ENCODE measurements at regions not wholly inside any gene's neighbourhood (a gene's known extent, or its start where the extent isn't known, plus 50 kb on each side); places are given as distances from the start of the nearest gene placed in this dataset.
"Not testable (repeated sequence)": the region's sequence is repeated elsewhere in the genome, so short reads cannot be mapped to it uniquely, and the experiment has no call there.

DNA sequence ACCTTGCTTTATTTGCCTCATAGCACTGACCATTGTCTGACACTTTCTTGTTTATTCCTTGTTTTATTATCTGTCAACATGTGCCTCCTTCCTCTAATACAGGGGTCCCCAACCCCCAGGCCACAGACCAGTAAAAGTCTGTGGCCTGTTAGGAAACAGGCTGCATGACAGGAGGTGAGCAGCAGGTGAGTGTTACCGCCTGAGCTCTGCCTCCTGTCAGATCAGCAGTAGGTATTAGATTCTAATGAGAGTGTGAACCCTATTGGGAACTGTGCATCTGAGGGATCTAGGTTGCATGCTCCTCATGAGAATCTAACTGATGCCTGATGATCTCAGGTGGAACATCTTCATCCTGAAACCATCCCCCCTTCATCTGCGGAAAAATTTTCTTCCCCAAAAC lies 228.0 kb downstream of the HINT1 start:
- intact Hi-C loops (cut with micrococcal nuclease): no loop called here
- DNase-seq (no peak), ATAC-seq (no peak)
- H3K4me1 ChIP-seq (ENCODE audit: control insufficient read depth, insufficient read depth, low read length): no peaks in the 10 kb centered on the region
- Mint-ChIP-seq H3K27ac (no peak overlapping the region), H3K4me3 (no peak overlapping the region), H3K9me3 (peaks cover 0 to 3% of the 10 kb centered on the region in 2 donors), H3K4me1 (no peaks in the 10 kb centered on the region), H3K27me3 (ENCODE audit: low read depth in 2 of 2) (peaks cover 0 to 2% of the 10 kb centered on the region in 2 donors), H3K36me3 (no peaks in the 10 kb centered on the region)
- no peak overlapping the region for H3K27ac ChIP-seq (ENCODE audit: low read length)
- no peaks in the 10 kb centered on the region for H3K36me3 ChIP-seq (ENCODE audit: control insufficient read depth, insufficient read depth, low read length)
- no peaks in the 10 kb centered on the region for H3K27me3 ChIP-seq (ENCODE audit: control insufficient read depth, insufficient read depth, low read length)
- H3K9me3 ChIP-seq (ENCODE audit: control insufficient read depth, insufficient read depth, low read length): no peaks in the 10 kb centered on the region
- no peak overlapping the region for H3K4me3 ChIP-seq (ENCODE audit: low read length)
- WGBS (ENCODE audit: insufficient coverage): 88% methylated on average over 1 of the region's 2 CpGs
- TF ChIP-seq, protein P1, sequence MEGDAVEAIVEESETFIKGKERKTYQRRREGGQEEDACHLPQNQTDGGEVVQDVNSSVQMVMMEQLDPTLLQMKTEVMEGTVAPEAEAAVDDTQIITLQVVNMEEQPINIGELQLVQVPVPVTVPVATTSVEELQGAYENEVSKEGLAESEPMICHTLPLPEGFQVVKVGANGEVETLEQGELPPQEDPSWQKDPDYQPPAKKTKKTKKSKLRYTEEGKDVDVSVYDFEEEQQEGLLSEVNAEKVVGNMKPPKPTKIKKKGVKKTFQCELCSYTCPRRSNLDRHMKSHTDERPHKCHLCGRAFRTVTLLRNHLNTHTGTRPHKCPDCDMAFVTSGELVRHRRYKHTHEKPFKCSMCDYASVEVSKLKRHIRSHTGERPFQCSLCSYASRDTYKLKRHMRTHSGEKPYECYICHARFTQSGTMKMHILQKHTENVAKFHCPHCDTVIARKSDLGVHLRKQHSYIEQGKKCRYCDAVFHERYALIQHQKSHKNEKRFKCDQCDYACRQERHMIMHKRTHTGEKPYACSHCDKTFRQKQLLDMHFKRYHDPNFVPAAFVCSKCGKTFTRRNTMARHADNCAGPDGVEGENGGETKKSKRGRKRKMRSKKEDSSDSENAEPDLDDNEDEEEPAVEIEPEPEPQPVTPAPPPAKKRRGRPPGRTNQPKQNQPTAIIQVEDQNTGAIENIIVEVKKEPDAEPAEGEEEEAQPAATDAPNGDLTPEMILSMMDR (IDR thresholded peaks at IDR 0.05): no peak

DNA sequence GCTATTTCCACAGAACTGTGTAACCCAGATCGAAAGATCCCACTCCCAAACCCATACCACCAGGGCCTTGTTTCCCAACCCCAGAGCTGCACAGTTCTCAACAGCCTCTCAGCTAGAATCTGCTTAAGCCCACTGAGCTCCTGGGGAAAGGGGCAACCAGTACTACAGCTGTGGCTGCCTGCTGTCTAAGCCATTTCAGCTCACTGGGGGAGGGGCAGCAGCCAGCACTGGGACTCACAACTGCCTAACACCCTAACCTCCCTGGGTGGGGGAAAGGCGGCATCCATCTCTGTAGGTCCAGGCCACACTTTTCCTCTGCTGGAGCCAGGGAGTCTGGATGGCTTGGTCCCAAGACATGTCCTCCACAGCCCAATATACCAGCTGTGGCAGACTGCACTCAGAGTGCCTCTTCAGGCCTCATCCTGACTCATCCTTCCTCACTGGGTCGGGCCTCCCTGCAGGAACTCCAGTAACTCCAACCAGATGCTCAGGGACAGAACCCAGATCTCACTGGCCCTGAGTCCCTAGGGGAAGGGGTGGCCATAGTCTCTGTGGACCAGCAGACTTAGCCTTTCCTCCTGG lies 241.4 kb downstream of the HINT1 start:
- H3K27me3 ChIP-seq (ENCODE audit: control insufficient read depth, insufficient read depth, low read length): no peaks in the 10 kb centered on the region
- no peaks in the 10 kb centered on the region for H3K36me3 ChIP-seq (ENCODE audit: control insufficient read depth, insufficient read depth, low read length)
- Mint-ChIP-seq H3K27me3 (ENCODE audit: low read depth in 2 of 2) (peaks cover 0 to 12% of the 10 kb centered on the region in 2 donors), H3K27ac (no peak overlapping the region), H3K36me3 (no peaks in the 10 kb centered on the region), H3K4me3 (no peak overlapping the region), H3K9me3 (peaks cover 2 to 3% of the 10 kb centered on the region in 2 donors), H3K4me1 (no peaks in the 10 kb centered on the region)
- 86% methylated on average over 3 of the region's 3 CpGs for whole genome bisulfite sequencing (ENCODE audit: insufficient coverage)
- H3K27ac ChIP-seq (ENCODE audit: low read length): no peak overlapping the region
- no peak for ATAC-seq
- no peak for DNase-seq
- no peaks in the 10 kb centered on the region for H3K9me3 ChIP-seq (ENCODE audit: control insufficient read depth, insufficient read depth, low read length)
- intact Hi-C loops (cut with micrococcal nuclease): no loop called here
- TF ChIP-seq, protein P1 (IDR thresholded peaks at IDR 0.05): no peak
- H3K4me1 ChIP-seq (ENCODE audit: control insufficient read depth, insufficient read depth, low read length): no peaks in the 10 kb centered on the region
- no peak overlapping the region for H3K4me3 ChIP-seq (ENCODE audit: low read length)

DNA sequence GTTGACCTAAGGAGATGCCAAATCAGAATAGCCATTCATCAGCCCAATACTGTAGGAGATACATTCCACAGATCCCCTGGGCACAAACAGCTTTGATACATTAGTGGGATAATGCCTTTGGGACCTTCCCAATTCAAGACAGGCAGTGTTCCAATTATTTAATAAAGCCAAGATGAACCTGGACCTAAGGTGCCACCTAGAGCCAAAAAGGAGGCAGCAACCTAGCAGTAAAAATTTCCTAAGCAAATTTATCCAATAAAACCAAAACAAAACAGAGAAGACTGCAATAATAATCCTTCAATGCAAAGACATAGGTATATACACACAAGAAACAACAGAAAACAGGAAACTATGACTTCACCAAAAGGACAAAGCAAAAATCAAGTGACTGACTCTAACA lies 253.0 kb downstream of the HINT1 start:
- no peaks in the 10 kb centered on the region for H3K27me3 ChIP-seq (ENCODE audit: control insufficient read depth, insufficient read depth, low read length)
- H3K4me1 ChIP-seq (ENCODE audit: control insufficient read depth, insufficient read depth, low read length): no peaks in the 10 kb centered on the region
- no peaks in the 10 kb centered on the region for H3K9me3 ChIP-seq (ENCODE audit: control insufficient read depth, insufficient read depth, low read length)
- ATAC-seq: no peak
- peaks cover 7 to 28% of the 10 kb centered on the region in 2 donors for H3K27me3 Mint-ChIP-seq (ENCODE audit: low read depth in 2 of 2)
- no peak overlapping the region for H3K4me3 ChIP-seq (ENCODE audit: low read length)
- DNase-seq: no peak
- no peaks in the 10 kb centered on the region for H3K9me3 Mint-ChIP-seq
- no peak overlapping the region for H3K27ac ChIP-seq (ENCODE audit: low read length)
- TF ChIP-seq, protein P1 (IDR thresholded peaks at IDR 0.05): no peak
- H3K27ac Mint-ChIP-seq: no peak overlapping the region
- H3K4me1 Mint-ChIP-seq: no peaks in the 10 kb centered on the region
- peaks cover 3% of the 10 kb centered on the region for H3K36me3 Mint-ChIP-seq
- no peak overlapping the region for H3K4me3 Mint-ChIP-seq
- intact Hi-C loops (cut with micrococcal nuclease): no loop called here
- H3K36me3 ChIP-seq (ENCODE audit: control insufficient read depth, insufficient read depth, low read length): no peaks in the 10 kb centered on the region

DNA sequence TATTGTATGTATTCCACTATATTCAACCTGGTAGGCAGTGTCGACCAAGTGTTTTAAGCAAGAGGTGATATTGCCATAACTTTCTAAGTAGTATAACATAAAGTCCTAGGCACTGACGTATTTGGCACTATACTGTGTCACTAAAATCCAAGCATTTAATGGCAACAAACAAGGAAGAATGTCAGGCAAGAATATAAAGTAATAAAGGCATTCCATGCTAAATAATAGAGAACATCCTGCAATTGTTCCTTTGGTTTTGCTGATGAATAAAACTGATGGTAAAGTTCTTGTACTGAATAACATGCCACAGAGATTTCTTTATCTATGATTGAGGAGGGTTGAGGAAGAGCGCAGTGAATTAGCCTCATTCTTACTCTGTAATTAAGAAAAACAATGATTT lies 256.9 kb downstream of the HINT1 start:
- H3K27me3 Mint-ChIP-seq (ENCODE audit: low read depth in 2 of 2): peaks cover 0 to 10% of the 10 kb centered on the region in 2 donors
- H3K27ac Mint-ChIP-seq: no peak overlapping the region
- H3K4me3 Mint-ChIP-seq: no peak overlapping the region
- no peaks in the 10 kb centered on the region for H3K27me3 ChIP-seq (ENCODE audit: control insufficient read depth, insufficient read depth, low read length)
- H3K36me3 Mint-ChIP-seq: no peaks in the 10 kb centered on the region
- H3K9me3 Mint-ChIP-seq: no peaks in the 10 kb centered on the region
- H3K4me1 Mint-ChIP-seq: no peaks in the 10 kb centered on the region
- no peak overlapping the region for H3K4me3 ChIP-seq (ENCODE audit: low read length)
- H3K4me1 ChIP-seq (ENCODE audit: control insufficient read depth, insufficient read depth, low read length): no peaks in the 10 kb centered on the region
- WGBS (ENCODE audit: insufficient coverage): no CpG with 5 or more reads among the region's 3 CpGs
- DNase-seq (no peak), ATAC-seq (no peak)
- no peak overlapping the region for H3K27ac ChIP-seq (ENCODE audit: low read length)
- no peaks in the 10 kb centered on the region for H3K9me3 ChIP-seq (ENCODE audit: control insufficient read depth, insufficient read depth, low read length)
- intact Hi-C loops (cut with micrococcal nuclease): no loop called here
- H3K36me3 ChIP-seq (ENCODE audit: control insufficient read depth, insufficient read depth, low read length): no peaks in the 10 kb centered on the region
- TF ChIP-seq, protein P1 (IDR thresholded peaks at IDR 0.05): no peak

DNA sequence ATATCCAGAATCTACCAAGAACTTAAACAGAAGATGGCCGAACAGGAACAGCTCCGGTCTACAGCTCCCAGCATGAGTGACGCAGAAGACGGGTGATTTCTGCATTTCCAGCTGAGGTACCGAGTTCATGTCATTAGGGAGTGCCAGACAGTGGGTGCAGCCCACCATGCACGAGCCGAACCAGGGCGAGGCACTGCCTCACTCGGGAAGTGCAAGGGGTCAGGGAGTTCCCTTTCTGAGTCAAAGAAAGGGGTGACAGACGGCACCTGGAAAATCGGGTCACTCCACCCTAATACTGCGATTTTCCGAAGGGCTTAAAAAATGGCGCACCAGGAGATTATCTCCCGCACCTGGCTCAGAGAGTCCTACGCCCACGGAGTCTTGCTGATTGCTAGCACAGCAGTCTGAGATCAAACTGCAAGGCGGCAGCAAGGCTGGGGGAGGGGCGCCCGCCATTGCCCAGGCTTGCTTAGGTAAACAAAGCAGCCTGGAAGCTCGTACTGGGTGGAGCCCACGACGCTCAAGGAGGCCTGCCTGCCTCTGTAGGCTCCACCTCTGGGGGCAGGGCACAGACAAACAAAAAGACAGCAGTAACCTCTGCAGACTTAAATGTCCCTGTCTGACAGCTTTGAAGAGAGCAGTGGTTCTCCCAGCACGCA lies 267.4 kb downstream of the HINT1 start:
- H3K27ac ChIP-seq (ENCODE audit: low read length); H3K4me3 Mint-ChIP-seq; H3K27me3 ChIP-seq (ENCODE audit: control insufficient read depth, insufficient read depth, low read length); H3K4me3 ChIP-seq (ENCODE audit: low read length); H3K36me3 Mint-ChIP-seq; DNase-seq; H3K27ac Mint-ChIP-seq; H3K9me3 ChIP-seq (ENCODE audit: control insufficient read depth, insufficient read depth, low read length); H3K4me1 ChIP-seq (ENCODE audit: control insufficient read depth, insufficient read depth, low read length); intact Hi-C loops (cut with micrococcal nuclease); H3K36me3 ChIP-seq (ENCODE audit: control insufficient read depth, insufficient read depth, low read length); H3K4me1 Mint-ChIP-seq; ATAC-seq; H3K9me3 Mint-ChIP-seq: not testable (repeated sequence)
- peaks cover 13 to 15% of the 10 kb centered on the region in 2 donors for H3K27me3 Mint-ChIP-seq (ENCODE audit: low read depth in 2 of 2)
- 87% methylated on average over 24 of the region's 24 CpGs for WGBS (ENCODE audit: insufficient coverage)

All from natural killer cell (primary cell).